Esophagus muscularis mucosa (tissue), 3 donors: ENCODE measurements at regions not wholly inside any gene's neighbourhood (a gene's known extent, or its start where the extent isn't known, plus 50 kb on each side); places are given as distances from the start of the nearest gene placed in this dataset.

Source experiments
- CTCF ChIP-seq, 3 experiments: fragments of 200-600 bp in 2 of 3; fragments of 450-650 bp in 1 of 3; sonication (generic) in 2 of 3; IDR thresholded peaks; one replicate each; pipeline ENCODE4 v1.5.1; 2017 to 2019; ENCODE audit warnings: antibody characterized with exemption in 3 of 3, mild to moderate bottlenecking in 2 of 3, moderate library complexity in 1 of 3
- EP300 ChIP-seq: sonication (generic); formaldehyde crosslinking; IDR thresholded peaks from one replicate; pipeline ENCODE4 v1.6.1; 2017; ENCODE audit warnings: antibody characterized with exemption

- TF ChIP-seq CTCF (IDR thresholded peaks at IDR 0.05) = no peak
- TF ChIP-seq EP300 = no peak
Measured at GRCh38 chr1:98287626-98288025, 366.8 kb upstream of the DPYD start.
